ENCODE measurements at regions not wholly inside any gene's neighbourhood (a gene's known extent, or its start where the extent isn't known, plus 50 kb on each side); places are given as distances from the start of the nearest gene placed in this dataset.
"Not testable (repeated sequence)": the region's sequence is repeated elsewhere in the genome, so short reads cannot be mapped to it uniquely, and the experiment has no call there.

DNA sequence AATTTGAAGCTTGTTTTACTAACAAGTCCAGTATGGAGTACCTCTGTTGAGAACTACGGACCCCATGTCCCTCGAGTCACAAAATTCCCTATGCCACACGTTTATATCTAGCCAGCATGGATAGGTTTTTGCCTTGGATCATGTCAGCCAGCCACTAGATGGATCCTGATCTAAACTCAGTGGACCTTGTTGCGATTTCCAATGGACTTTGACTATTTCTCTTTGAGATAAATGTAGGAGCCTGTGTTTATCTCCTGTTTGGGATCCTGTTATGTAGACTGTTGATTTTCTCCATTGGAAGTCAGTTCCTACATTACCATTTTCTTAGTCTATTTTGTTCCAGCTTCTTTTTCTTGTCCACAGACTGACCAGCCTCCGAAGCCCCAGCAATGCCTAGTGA, 127.1 kb upstream of the BMAL1 start:
- Histone ChIP-seq H3K27ac (ENCODE audit: insufficient read depth, low read length) (no peak overlapping the region), H3K9me3 (ENCODE audit: control insufficient read depth, insufficient read depth, low read depth, low read length) (no peaks in the 10 kb centered on the region), H3K4me2 (ENCODE audit: extremely low read depth, insufficient read depth, low read length) (no peak overlapping the region), H3K9ac (ENCODE audit: insufficient read depth, low read length) (no peak overlapping the region), H4K20me1 (ENCODE audit: control insufficient read depth, extremely low read depth, insufficient read depth, low read length) (no peaks in the 10 kb centered on the region), H3K36me3 (ENCODE audit: control insufficient read depth, insufficient read depth, low read length) (no peaks in the 10 kb centered on the region), H3K27me3 (ENCODE audit: control insufficient read depth, insufficient read depth, low read length) (peaks cover 4% of the 10 kb centered on the region), H3K4me1 (ENCODE audit: control insufficient read depth, extremely low read depth, insufficient read depth, low read length) (no peaks in the 10 kb centered on the region), H2AFZ (ENCODE audit: low read length) (no peak overlapping the region), H3K79me2 (ENCODE audit: control insufficient read depth, insufficient read depth, low read length) (no peaks in the 10 kb centered on the region), H3K4me3 (replicated peaks in 1 of 4; ENCODE audit: control extremely low read depth in 1 of 4, insufficient read depth in 1 of 4, low read depth in 3 of 4, low read length in 4 of 4) (no peak overlapping the region)
- no peak for DNase-seq (ENCODE audit: low read depth in 2 of 2)
- TF ChIP-seq, protein P1, sequence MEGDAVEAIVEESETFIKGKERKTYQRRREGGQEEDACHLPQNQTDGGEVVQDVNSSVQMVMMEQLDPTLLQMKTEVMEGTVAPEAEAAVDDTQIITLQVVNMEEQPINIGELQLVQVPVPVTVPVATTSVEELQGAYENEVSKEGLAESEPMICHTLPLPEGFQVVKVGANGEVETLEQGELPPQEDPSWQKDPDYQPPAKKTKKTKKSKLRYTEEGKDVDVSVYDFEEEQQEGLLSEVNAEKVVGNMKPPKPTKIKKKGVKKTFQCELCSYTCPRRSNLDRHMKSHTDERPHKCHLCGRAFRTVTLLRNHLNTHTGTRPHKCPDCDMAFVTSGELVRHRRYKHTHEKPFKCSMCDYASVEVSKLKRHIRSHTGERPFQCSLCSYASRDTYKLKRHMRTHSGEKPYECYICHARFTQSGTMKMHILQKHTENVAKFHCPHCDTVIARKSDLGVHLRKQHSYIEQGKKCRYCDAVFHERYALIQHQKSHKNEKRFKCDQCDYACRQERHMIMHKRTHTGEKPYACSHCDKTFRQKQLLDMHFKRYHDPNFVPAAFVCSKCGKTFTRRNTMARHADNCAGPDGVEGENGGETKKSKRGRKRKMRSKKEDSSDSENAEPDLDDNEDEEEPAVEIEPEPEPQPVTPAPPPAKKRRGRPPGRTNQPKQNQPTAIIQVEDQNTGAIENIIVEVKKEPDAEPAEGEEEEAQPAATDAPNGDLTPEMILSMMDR (conservative IDR thresholded peaks at IDR 0.05 in 1 of 2, IDR thresholded peaks at IDR 0.05 in 1 of 2; ENCODE audit: low read depth in 1 of 2, low read length in 2 of 2), result no peak
- TF ChIP-seq EZH2 (IDR thresholded peaks at IDR 0.05; ENCODE audit: low read length, missing control alignments), result no peak

DNA sequence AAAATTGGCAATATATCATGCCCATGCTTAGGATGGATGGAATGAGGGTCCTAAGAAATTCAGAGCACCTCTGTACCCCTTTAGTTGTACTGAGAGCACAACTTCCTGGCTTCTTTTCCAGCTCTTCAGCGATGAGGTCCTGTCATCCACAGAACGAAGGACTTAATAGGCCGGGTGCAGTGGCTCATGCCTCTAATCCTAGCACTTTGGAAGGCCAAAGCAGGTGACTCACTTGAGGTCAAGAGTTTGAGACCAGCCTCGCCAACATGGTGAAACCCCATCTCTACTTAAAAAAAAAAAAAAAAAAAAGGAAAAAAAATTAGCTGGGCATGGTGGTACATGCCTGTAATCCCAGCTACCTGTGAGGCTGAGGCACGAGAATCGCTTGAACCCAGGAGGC, 125.3 kb upstream of the BMAL1 start:
- H3K27me3 ChIP-seq (ENCODE audit: control insufficient read depth, insufficient read depth, low read length), result peaks cover 4% of the 10 kb centered on the region
- no peak overlapping the region for H2AFZ ChIP-seq (ENCODE audit: low read length)
- no peaks in the 10 kb centered on the region for H3K4me1 ChIP-seq (ENCODE audit: control insufficient read depth, extremely low read depth, insufficient read depth, low read length)
- no peak overlapping the region for H3K27ac ChIP-seq (ENCODE audit: insufficient read depth, low read length)
- H3K36me3 ChIP-seq (ENCODE audit: control insufficient read depth, insufficient read depth, low read length), result no peaks in the 10 kb centered on the region
- H4K20me1 ChIP-seq (ENCODE audit: control insufficient read depth, extremely low read depth, insufficient read depth, low read length), result no peaks in the 10 kb centered on the region
- TF ChIP-seq, protein P1 (conservative IDR thresholded peaks at IDR 0.05 in 1 of 2, IDR thresholded peaks at IDR 0.05 in 1 of 2; ENCODE audit: low read depth in 1 of 2, low read length in 2 of 2), result no peak
- TF ChIP-seq EZH2 (IDR thresholded peaks at IDR 0.05; ENCODE audit: low read length, missing control alignments), result no peak
- H3K79me2 ChIP-seq (ENCODE audit: control insufficient read depth, insufficient read depth, low read length), result no peaks in the 10 kb centered on the region
- H3K4me3 ChIP-seq (replicated peaks in 1 of 4; ENCODE audit: control extremely low read depth in 1 of 4, insufficient read depth in 1 of 4, low read depth in 3 of 4, low read length in 4 of 4), result no peak overlapping the region
- no peak for DNase-seq (ENCODE audit: low read depth in 2 of 2)
- H3K9ac ChIP-seq (ENCODE audit: insufficient read depth, low read length), result no peak overlapping the region
- H3K9me3 ChIP-seq (ENCODE audit: control insufficient read depth, insufficient read depth, low read depth, low read length), result no peaks in the 10 kb centered on the region
- H3K4me2 ChIP-seq (ENCODE audit: extremely low read depth, insufficient read depth, low read length), result no peak overlapping the region

DNA sequence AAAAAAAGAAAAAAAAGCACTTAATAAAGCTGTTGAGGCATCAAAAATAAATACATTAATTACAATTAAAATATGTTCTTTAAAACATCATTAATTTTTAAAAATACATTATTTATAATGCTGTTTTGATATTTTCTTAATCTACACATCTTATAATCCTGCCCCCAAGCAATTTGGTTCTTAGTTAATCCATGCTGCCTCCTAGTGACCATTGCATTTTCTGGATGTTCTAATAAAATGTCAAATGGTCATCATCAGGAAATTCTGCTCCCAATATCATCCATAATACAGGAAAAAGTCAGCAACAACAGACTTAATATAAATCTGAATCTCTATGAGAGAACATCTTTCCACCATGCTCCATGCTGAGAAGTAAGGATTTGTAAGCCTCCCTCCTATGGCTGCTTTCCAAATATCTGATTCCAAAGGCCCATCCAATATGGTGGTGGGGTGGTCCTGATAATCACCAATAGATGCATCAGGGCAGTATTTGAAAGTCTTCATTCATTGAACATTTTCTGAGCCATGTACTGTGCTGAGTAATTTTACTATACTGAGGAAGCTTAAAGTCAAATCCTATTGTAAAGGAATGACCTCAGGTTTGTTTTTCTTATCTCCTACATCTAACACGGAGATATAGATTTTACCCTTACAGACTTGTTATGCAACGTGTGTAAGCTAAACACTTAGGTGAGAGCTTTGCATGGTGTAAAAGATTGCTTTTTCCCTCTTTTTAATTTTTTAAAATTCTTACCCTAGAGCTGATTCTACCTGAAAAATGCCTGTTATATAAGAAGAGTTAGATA, 124.7 kb upstream of the BMAL1 start:
- H3K36me3 ChIP-seq (ENCODE audit: control insufficient read depth, insufficient read depth, low read length), result no peaks in the 10 kb centered on the region
- H3K9me3 ChIP-seq (ENCODE audit: control insufficient read depth, insufficient read depth, low read depth, low read length), result no peaks in the 10 kb centered on the region
- no peak overlapping the region for H2AFZ ChIP-seq (ENCODE audit: low read length)
- H3K27me3 ChIP-seq (ENCODE audit: control insufficient read depth, insufficient read depth, low read length), result peaks cover 4% of the 10 kb centered on the region
- no peak overlapping the region for H3K27ac ChIP-seq (ENCODE audit: insufficient read depth, low read length)
- no peak overlapping the region for H3K4me3 ChIP-seq (replicated peaks in 1 of 4; ENCODE audit: control extremely low read depth in 1 of 4, insufficient read depth in 1 of 4, low read depth in 3 of 4, low read length in 4 of 4)
- no peaks in the 10 kb centered on the region for H4K20me1 ChIP-seq (ENCODE audit: control insufficient read depth, extremely low read depth, insufficient read depth, low read length)
- TF ChIP-seq EZH2 (IDR thresholded peaks at IDR 0.05; ENCODE audit: low read length, missing control alignments), result no peak
- TF ChIP-seq, protein P1 (conservative IDR thresholded peaks at IDR 0.05 in 1 of 2, IDR thresholded peaks at IDR 0.05 in 1 of 2; ENCODE audit: low read depth in 1 of 2, low read length in 2 of 2), result peak; percentile 52 to 61
- H3K79me2 ChIP-seq (ENCODE audit: control insufficient read depth, insufficient read depth, low read length), result no peaks in the 10 kb centered on the region
- no peaks in the 10 kb centered on the region for H3K4me1 ChIP-seq (ENCODE audit: control insufficient read depth, extremely low read depth, insufficient read depth, low read length)
- no peak overlapping the region for H3K4me2 ChIP-seq (ENCODE audit: extremely low read depth, insufficient read depth, low read length)
- no peak overlapping the region for H3K9ac ChIP-seq (ENCODE audit: insufficient read depth, low read length)
- peak; percentile 27 to 66 for DNase-seq (ENCODE audit: low read depth in 2 of 2)

DNA sequence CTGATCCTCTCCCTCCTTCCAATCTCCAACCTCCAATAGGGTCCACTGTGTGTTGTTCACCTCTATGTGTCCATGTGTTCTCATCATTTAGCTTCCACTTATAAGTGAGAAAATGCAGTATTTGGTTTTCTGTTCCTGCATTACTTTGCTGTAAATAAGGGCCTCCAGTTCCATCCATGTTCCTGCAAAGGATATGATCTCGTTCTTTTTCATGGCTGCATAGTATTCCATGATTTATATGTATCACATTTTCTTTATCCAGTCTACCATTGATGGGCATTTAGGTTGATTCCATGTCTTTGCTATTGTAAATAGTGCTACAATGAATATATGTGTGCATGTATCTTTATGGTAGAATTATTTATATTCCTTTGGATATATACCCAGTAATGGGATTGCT, 123.2 kb upstream of the BMAL1 start:
- not testable (repeated sequence) for H3K27me3 ChIP-seq (ENCODE audit: control insufficient read depth, insufficient read depth, low read length); H2AFZ ChIP-seq (ENCODE audit: low read length); H3K79me2 ChIP-seq (ENCODE audit: control insufficient read depth, insufficient read depth, low read length); DNase-seq (ENCODE audit: low read depth in 2 of 2); H3K4me2 ChIP-seq (ENCODE audit: extremely low read depth, insufficient read depth, low read length); H3K9me3 ChIP-seq (ENCODE audit: control insufficient read depth, insufficient read depth, low read depth, low read length); H3K4me3 ChIP-seq (replicated peaks in 1 of 4; ENCODE audit: control extremely low read depth in 1 of 4, insufficient read depth in 1 of 4, low read depth in 3 of 4, low read length in 4 of 4); H3K9ac ChIP-seq (ENCODE audit: insufficient read depth, low read length); H3K36me3 ChIP-seq (ENCODE audit: control insufficient read depth, insufficient read depth, low read length); H3K4me1 ChIP-seq (ENCODE audit: control insufficient read depth, extremely low read depth, insufficient read depth, low read length); H4K20me1 ChIP-seq (ENCODE audit: control insufficient read depth, extremely low read depth, insufficient read depth, low read length); H3K27ac ChIP-seq (ENCODE audit: insufficient read depth, low read length)

Measured in fibroblast of lung (primary cell).